H1 (cell line): ENCODE measurements at regions not wholly inside any gene's neighbourhood (a gene's known extent, or its start where the extent isn't known, plus 50 kb on each side); places are given as distances from the start of the nearest gene placed in this dataset.

Source experiments
- CTCF ChIA-PET: fragments of 300-600 bp; sonication (Branson Sonifier 250); formaldehyde crosslinking; loops from one replicate; lab custom pipeline; 2021; ENCODE audit not compliant: partially characterized antibody; lab: Charles Lee
- POLR2A ChIA-PET: fragments of 300-600 bp; sonication (Branson Sonifier 250); formaldehyde crosslinking; loops from one replicate; lab custom pipeline; 2021; ENCODE audit warnings: inconsistent platforms; ENCODE audit not compliant: partially characterized antibody; lab: Charles Lee
- DNase-seq, 2 experiments: peaks; one replicate each; pipeline versions ENCODE4 v3.0.0 to v3.0.0-alpha.2; 2010 to 2022; ENCODE audit warnings: low spot score in 2 of 2, low read depth in 1 of 2, mixed read lengths in 1 of 2
- FAIRE-seq: peaks from 2 replicates; lab custom pipeline; 2011; peaks lifted over from hg19 to GRCh38; lab: Jason Lieb, UNC
- H2AFZ ChIP-seq: 2 replicates; pipeline ENCODE4 v1.8.1; 2012; ENCODE audit warnings: low read length, inconsistent platforms
- H2AK5ac ChIP-seq: 2 replicates; pipeline ENCODE4 v1.6.1; 2013; ENCODE audit warnings: low read depth, low read length
- H2BK120ac ChIP-seq: replicated peaks from 2 replicates; pipeline ENCODE3; 2013; ENCODE audit warnings: low read depth, low read length, inconsistent platforms
- H2BK12ac ChIP-seq: 2 replicates; pipeline ENCODE4 v1.6.1; 2013; ENCODE audit warnings: low read depth, low read length
- H2BK15ac ChIP-seq: 2 replicates; pipeline ENCODE4 v1.6.1; 2013; ENCODE audit warnings: low read length
- H2BK20ac ChIP-seq: 2 replicates; pipeline ENCODE4 v1.6.1; 2013; ENCODE audit warnings: low read length
- H2BK5ac ChIP-seq: 2 replicates; pipeline ENCODE4 v1.6.1; 2013; ENCODE audit warnings: low read depth, low read length
- H3K14ac ChIP-seq: 2 replicates; pipeline ENCODE4 v1.6.1; 2013; ENCODE audit warnings: inconsistent platforms; ENCODE audit not compliant: insufficient read length
- H3K18ac ChIP-seq: 2 replicates; pipeline ENCODE4 v1.6.1; 2013; ENCODE audit warnings: low read length; ENCODE audit errors: extremely low read depth
- H3K23ac ChIP-seq: 2 replicates; pipeline ENCODE4 v1.6.1; 2013; ENCODE audit warnings: inconsistent platforms; ENCODE audit not compliant: insufficient read length
- H3K23me2 ChIP-seq: 2 replicates; pipeline ENCODE4 v1.6.1; 2013; ENCODE audit warnings: low read depth, low read length
- H3K27ac ChIP-seq: 2 replicates; pipeline ENCODE4 v1.6.1; 2011; ENCODE audit warnings: low read depth, low read length, inconsistent platforms
- H3K27me3 ChIP-seq, 4 experiments: replicated peaks in 1 of 4; 1 replicate in 1 of 4; 2 replicates in 3 of 4; pipeline versions ENCODE4 v1.6.1 to v1.8.1; 2011 to 2013; ENCODE audit warnings: low read length in 3 of 4, mild to moderate bottlenecking in 3 of 4, inconsistent platforms in 2 of 4, mixed read lengths in 2 of 4, moderate library complexity in 1 of 4; ENCODE audit not compliant: control insufficient read depth in 3 of 4, insufficient read depth in 3 of 4; ENCODE audit errors: extremely low read depth in 1 of 4
- H3K36me3 ChIP-seq, 4 experiments: 2 replicates each; pipeline versions ENCODE4 v1.6.1 to v1.8.1; 2011 to 2013; ENCODE audit warnings: mild to moderate bottlenecking in 4 of 4, low read length in 3 of 4, moderate library complexity in 2 of 4, control low read depth in 1 of 4, inconsistent platforms in 1 of 4; ENCODE audit not compliant: insufficient read depth in 4 of 4, control insufficient read depth in 2 of 4
- H3K4ac ChIP-seq: replicated peaks from 2 replicates; pipeline ENCODE3; 2013; ENCODE audit warnings: low read length, low read depth, mixed read lengths, inconsistent platforms; ENCODE audit not compliant: insufficient read length
- H3K4me1 ChIP-seq, 4 experiments: replicated peaks in 1 of 4; 1 replicate in 1 of 4; 2 replicates in 3 of 4; pipeline versions ENCODE4 v1.6.1 to v1.8.1; 2011 to 2013; ENCODE audit warnings: low read length in 3 of 4, inconsistent platforms in 2 of 4, mixed read lengths in 1 of 4; ENCODE audit not compliant: insufficient read depth in 4 of 4, control insufficient read depth in 3 of 4
- H3K4me2 ChIP-seq, 2 experiments: 2 replicates each; pipeline versions ENCODE4 v1.6.1 to v1.8.1; 2011 to 2013; ENCODE audit warnings: low read depth in 2 of 2, low read length in 2 of 2, control low read depth in 1 of 2, inconsistent platforms in 1 of 2, mild to moderate bottlenecking in 1 of 2; ENCODE audit not compliant: insufficient read depth in 1 of 2
- H3K4me3 ChIP-seq, 4 experiments: fragments of 200-600, 300-600 bp in 1 of 4; sonication (generic), shearing (Covaris generic), sonication (Bioruptor Twin) in 1 of 4; 2 replicates each; pipeline versions ENCODE4 v1.5.1 to v1.8.1; 2011 to 2016; ENCODE audit warnings: low read length in 4 of 4, low read depth in 3 of 4, control low read depth in 2 of 4, inconsistent platforms in 2 of 4, mild to moderate bottlenecking in 2 of 4, mixed read lengths in 1 of 4, moderate library complexity in 1 of 4; ENCODE audit not compliant: insufficient read depth in 2 of 4; ENCODE audit errors: extremely low read depth in 1 of 4
- H3K56ac ChIP-seq: replicated peaks from 2 replicates; pipeline ENCODE3; 2013; ENCODE audit warnings: low read depth, mild to moderate bottlenecking, mixed read lengths, low read length, inconsistent platforms; ENCODE audit not compliant: insufficient read length
- H3K79me1 ChIP-seq: 2 replicates; pipeline ENCODE4 v1.6.1; 2013; ENCODE audit warnings: low read depth, low read length, control low read depth
- H3K79me2 ChIP-seq, 2 experiments: 2 replicates each; pipeline versions ENCODE4 v1.6.1 to v1.8.1; 2012 to 2013; ENCODE audit warnings: low read length in 2 of 2, mild to moderate bottlenecking in 2 of 2, inconsistent platforms in 1 of 2; ENCODE audit not compliant: insufficient read depth in 2 of 2, control insufficient read depth in 1 of 2
- H3K9ac ChIP-seq, 4 experiments: replicated peaks in 1 of 4; 1 replicate in 1 of 4; 2 replicates in 3 of 4; pipeline versions ENCODE4 v1.6.1 to v1.8.1; 2011 to 2013; ENCODE audit warnings: low read depth in 3 of 4, low read length in 3 of 4, control low read depth in 2 of 4, mild to moderate bottlenecking in 2 of 4, moderate library complexity in 2 of 4, inconsistent platforms in 1 of 4; ENCODE audit errors: extremely low read depth in 1 of 4
- H3K9me3 ChIP-seq, 2 experiments: 2 replicates each; pipeline versions ENCODE4 v1.6.1 to v1.8.1; 2012 to 2013; ENCODE audit warnings: mild to moderate bottlenecking in 2 of 2, moderate library complexity in 2 of 2, control low read depth in 1 of 2, inconsistent platforms in 1 of 2, low read depth in 1 of 2, low read length in 1 of 2, mixed read lengths in 1 of 2; ENCODE audit not compliant: insufficient read depth in 2 of 2
- H4K20me1 ChIP-seq, 2 experiments: replicated peaks in 1 of 2; 2 replicates each; pipeline versions ENCODE3 to v1.8.1; 2011 to 2013; ENCODE audit warnings: inconsistent platforms in 2 of 2, low read length in 2 of 2, mild to moderate bottlenecking in 1 of 2; ENCODE audit not compliant: insufficient read depth in 2 of 2, control insufficient read depth in 1 of 2
- H4K5ac ChIP-seq: 2 replicates; pipeline ENCODE4 v1.6.1; 2013; ENCODE audit warnings: low read length, low read depth, mixed read lengths, inconsistent platforms; ENCODE audit not compliant: insufficient read length
- H4K8ac ChIP-seq: 2 replicates; pipeline ENCODE4 v1.8.0; 2013; ENCODE audit warnings: mild to moderate bottlenecking, moderate library complexity, low read length, inconsistent platforms; ENCODE audit not compliant: insufficient read depth; ENCODE audit errors: extremely low read depth
- H4K91ac ChIP-seq: replicated peaks from 2 replicates; pipeline ENCODE3; 2013; ENCODE audit warnings: low read length, mixed read lengths, inconsistent platforms; ENCODE audit not compliant: insufficient read length
- WGBS, 2 experiments: shearing (Covaris generic) in 1 of 2; methylation state at CpG; one replicate each; pipeline versions ENCODE4 v1.1.6 to v1.1.7; 2013 to 2015; ENCODE audit warnings: low lambda C conversion rate in 2 of 2, mixed read lengths in 2 of 2, inconsistent platforms in 1 of 2, low coverage in 1 of 2, missing lambda C conversion rate in 1 of 2; ENCODE audit not compliant: insufficient replicate concordance in 2 of 2, insufficient coverage in 1 of 2, insufficient read length in 1 of 2; ENCODE audit errors: extremely low coverage in 1 of 2, missing lambda C conversion rate in 1 of 2; 5-methylcytosine and 5-hydroxymethylcytosine counted together
- TF ChIP-seq, protein P1 (sequence below): IDR thresholded peaks from 2 replicates; pipeline ENCODE4 v1.6.1; 2012; ENCODE audit warnings: inconsistent platforms

DNA sequence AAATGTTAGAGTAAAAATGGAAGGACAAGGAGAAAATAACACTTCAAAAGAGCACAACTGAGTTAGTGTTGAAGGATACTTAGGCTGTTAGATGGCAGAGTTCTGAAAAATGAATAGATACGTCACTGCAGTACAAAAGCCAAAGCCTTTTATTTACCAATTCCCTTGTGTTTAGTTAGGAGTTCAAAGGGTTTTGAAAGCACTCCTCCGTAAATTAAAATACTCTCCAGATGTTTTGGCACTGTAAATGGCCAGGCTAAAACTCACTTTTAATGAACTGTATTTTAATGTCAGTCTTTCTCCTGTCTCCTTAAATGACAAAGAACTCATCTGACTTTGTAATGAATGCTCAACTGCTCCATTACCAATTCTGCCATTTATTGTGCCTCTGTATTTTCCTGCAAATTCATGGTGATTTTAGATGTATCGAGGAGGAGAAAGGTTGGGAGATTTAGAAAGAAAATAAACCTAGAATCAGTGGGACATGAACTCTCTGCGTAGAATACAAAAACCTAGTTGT lies 1727.2 kb downstream of the MAT2B start:
- H3K56ac ChIP-seq = no peak overlapping the region
- H3K9me3 ChIP-seq = peaks cover 13 to 17% of the 10 kb centered on the region in 2 experiments; a peak in 3 of 4 replicates
- H3K27me3 ChIP-seq = no peaks in the 10 kb centered on the region
- H2BK20ac ChIP-seq = no peak overlapping the region
- H3K14ac ChIP-seq = no peak overlapping the region
- no peak overlapping the region for H3K18ac ChIP-seq
- no peaks in the 10 kb centered on the region for H3K79me2 ChIP-seq
- H2BK120ac ChIP-seq = peak overlapping the region; percentile 16
- peaks cover 0 to 11% (median 5%) of the 10 kb centered on the region in 4 experiments; a peak in 2 of 8 replicates for H3K36me3 ChIP-seq
- no peak overlapping the region for H2AFZ ChIP-seq
- no peak for DNase-seq
- H4K91ac ChIP-seq = no peak overlapping the region
- H4K8ac ChIP-seq = no peak overlapping the region
- peak overlapping the region in 1 of 4 experiments; percentile 37; a peak in 1 of 8 replicates for H3K4me3 ChIP-seq
- ChIA-PET POLR2A (no interaction called here), CTCF (interaction anchor here (1.1 to 1.3 kb wide), 3 partner anchors 13 to 225 kb away, joined by 3 to 5 read pairs (median 3); no protein-coding TSS in a partner anchor)
- H3K23me2 ChIP-seq = no peaks in the 10 kb centered on the region
- peaks cover 0 to 18% (median 3%) of the 10 kb centered on the region in 4 experiments; a peak in 2 of 7 replicates for H3K4me1 ChIP-seq
- no peaks in the 10 kb centered on the region for H3K79me1 ChIP-seq
- no peak overlapping the region for H3K23ac ChIP-seq
- H2BK5ac ChIP-seq = peak overlapping the region; percentile 92; the same call in 1 of the 2 replicates
- no peak overlapping the region for H2BK15ac ChIP-seq
- H3K4ac ChIP-seq = no peak overlapping the region
- no peak for FAIRE-seq
- H3K4me2 ChIP-seq = peak overlapping the region; percentile 34 to 47; a peak in 3 of 4 replicates
- H3K27ac ChIP-seq = peak overlapping the region; percentile 15; the same call in 1 of the 2 replicates
- H2BK12ac ChIP-seq = no peak overlapping the region
- H3K9ac ChIP-seq = no peak overlapping the region
- no peaks in the 10 kb centered on the region for H4K20me1 ChIP-seq
- H4K5ac ChIP-seq = peak overlapping the region; percentile 99
- no peak overlapping the region for H2AK5ac ChIP-seq
- WGBS, 2 experiments = 5% methylated on average over 4 of the region's 4 CpGs; no CpG with 5 or more reads in 1 of the 2 experiments
- TF ChIP-seq, protein P1, sequence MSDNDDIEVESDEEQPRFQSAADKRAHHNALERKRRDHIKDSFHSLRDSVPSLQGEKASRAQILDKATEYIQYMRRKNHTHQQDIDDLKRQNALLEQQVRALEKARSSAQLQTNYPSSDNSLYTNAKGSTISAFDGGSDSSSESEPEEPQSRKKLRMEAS = no peak
